Neuronal stem cell (in vitro differentiated cells): ENCODE measurements at regions not wholly inside any gene's neighbourhood (a gene's known extent, or its start where the extent isn't known, plus 50 kb on each side); places are given as distances from the start of the nearest gene placed in this dataset.

ENCODE experiments used
- DNase-seq: peaks from one replicate; pipeline ENCODE4 v3.0.0-alpha.2; 2013; ENCODE audit warnings: low spot score
- H2AFZ ChIP-seq: one replicate; pipeline ENCODE4 v1.6.1; 2013; ENCODE audit warnings: mild to moderate bottlenecking, low read length, inconsistent platforms
- H2AK5ac ChIP-seq: 2 replicates; pipeline ENCODE4 v1.6.1; 2013; ENCODE audit warnings: low read depth, mild to moderate bottlenecking, inconsistent platforms, low read length, moderate library complexity, mixed read lengths
- H2BK120ac ChIP-seq: 2 replicates; pipeline ENCODE4 v1.6.1; 2013; ENCODE audit warnings: low read depth, mild to moderate bottlenecking, inconsistent platforms, low read length, moderate library complexity, mixed read lengths
- H2BK12ac ChIP-seq: one replicate; pipeline ENCODE4 v1.6.1; 2013; ENCODE audit warnings: low read length, inconsistent platforms
- H2BK15ac ChIP-seq: 2 replicates; pipeline ENCODE4 v1.6.1; 2013; ENCODE audit warnings: mild to moderate bottlenecking, low read length, inconsistent platforms, mixed read lengths
- H2BK5ac ChIP-seq: one replicate; pipeline ENCODE4 v1.6.1; 2013; ENCODE audit warnings: inconsistent platforms, mild to moderate bottlenecking, low read length, moderate library complexity
- H3K14ac ChIP-seq: one replicate; pipeline ENCODE4 v1.6.1; 2013; ENCODE audit warnings: low read length, inconsistent platforms
- H3K18ac ChIP-seq: 2 replicates; pipeline ENCODE4 v1.6.1; 2013; ENCODE audit warnings: low read length, inconsistent platforms
- H3K23ac ChIP-seq: 2 replicates; pipeline ENCODE4 v1.6.1; 2013; ENCODE audit warnings: low read depth, mild to moderate bottlenecking, mixed read lengths, low read length, inconsistent platforms; ENCODE audit not compliant: poor library complexity
- H3K27ac ChIP-seq: replicated peaks from 3 replicates; pipeline ENCODE4 v1.5.1; 2013; ENCODE audit warnings: low read length, inconsistent platforms
- H3K27me3 ChIP-seq, 3 experiments: 2 replicates each; pipeline ENCODE4 v1.6.1; 2013; ENCODE audit warnings: low read length in 3 of 3, mild to moderate bottlenecking in 2 of 3, inconsistent platforms in 1 of 3, low read depth in 1 of 3, mixed read lengths in 1 of 3, moderate library complexity in 1 of 3; ENCODE audit not compliant: control insufficient read depth in 3 of 3, insufficient read depth in 3 of 3
- H3K36me3 ChIP-seq, 2 donors: replicated peaks in 1 of 2; 2 replicates each; pipeline ENCODE4 v1.6.1; 2013; ENCODE audit warnings: low read length in 2 of 2; ENCODE audit not compliant: control insufficient read depth in 2 of 2, insufficient read depth in 2 of 2
- H3K4ac ChIP-seq: 2 replicates; pipeline ENCODE4 v1.6.1; 2013; ENCODE audit warnings: inconsistent platforms, mild to moderate bottlenecking, low read length, moderate library complexity
- H3K4me1 ChIP-seq, 2 donors: 1 replicate in 1 of 2; 2 replicates in 1 of 2; pipeline ENCODE4 v1.6.1; 2013; ENCODE audit warnings: low read length in 2 of 2, low read depth in 1 of 2; ENCODE audit not compliant: control insufficient read depth in 2 of 2, insufficient read depth in 1 of 2
- H3K4me2 ChIP-seq: one replicate; pipeline ENCODE4 v1.6.1; 2013; ENCODE audit warnings: mild to moderate bottlenecking, low read length, inconsistent platforms; ENCODE audit not compliant: insufficient read depth, poor library complexity, severe bottlenecking
- H3K4me3 ChIP-seq, 2 donors: 2 replicates each; pipeline ENCODE4 v1.5.1; 2013; ENCODE audit warnings: low read length in 2 of 2, mild to moderate bottlenecking in 2 of 2, inconsistent platforms in 1 of 2, moderate library complexity in 1 of 2
- H3K79me1 ChIP-seq: one replicate; pipeline ENCODE4 v1.6.1; 2013; ENCODE audit warnings: low read depth, mild to moderate bottlenecking, inconsistent platforms, low read length, moderate library complexity
- H3K9ac ChIP-seq: one replicate; pipeline ENCODE4 v1.6.1; 2013; ENCODE audit warnings: mild to moderate bottlenecking, low read depth, low read length, inconsistent platforms; ENCODE audit not compliant: poor library complexity
- H3K9me3 ChIP-seq, 2 donors: replicated peaks in 1 of 2; 2 replicates each; pipeline versions ENCODE3 to v1.6.1; 2013; ENCODE audit warnings: low read length in 2 of 2, mild to moderate bottlenecking in 2 of 2, inconsistent platforms in 1 of 2, low read depth in 1 of 2, mixed read lengths in 1 of 2, moderate library complexity in 1 of 2; ENCODE audit not compliant: control insufficient read depth in 2 of 2, insufficient read depth in 1 of 2
- H4K8ac ChIP-seq: one replicate; pipeline ENCODE4 v1.6.1; 2013; ENCODE audit warnings: low read depth, mild to moderate bottlenecking, inconsistent platforms, low read length, moderate library complexity
- H4K91ac ChIP-seq: one replicate; pipeline ENCODE4 v1.6.1; 2013; ENCODE audit warnings: low read length, low read depth, mild to moderate bottlenecking, inconsistent platforms; ENCODE audit not compliant: poor library complexity
- WGBS, 2 donors: extraction: QIAGEN DNeasy Blood & Tissue Kit; methylation state at CpG; one replicate each; pipeline ENCODE4 v1.1.7; 2013; ENCODE audit warnings: missing lambda C conversion rate in 2 of 2, mixed read lengths in 1 of 2; ENCODE audit not compliant: insufficient read length in 2 of 2, insufficient replicate concordance in 1 of 2; ENCODE audit errors: extremely low coverage in 2 of 2; 5-methylcytosine and 5-hydroxymethylcytosine counted together

DNA sequence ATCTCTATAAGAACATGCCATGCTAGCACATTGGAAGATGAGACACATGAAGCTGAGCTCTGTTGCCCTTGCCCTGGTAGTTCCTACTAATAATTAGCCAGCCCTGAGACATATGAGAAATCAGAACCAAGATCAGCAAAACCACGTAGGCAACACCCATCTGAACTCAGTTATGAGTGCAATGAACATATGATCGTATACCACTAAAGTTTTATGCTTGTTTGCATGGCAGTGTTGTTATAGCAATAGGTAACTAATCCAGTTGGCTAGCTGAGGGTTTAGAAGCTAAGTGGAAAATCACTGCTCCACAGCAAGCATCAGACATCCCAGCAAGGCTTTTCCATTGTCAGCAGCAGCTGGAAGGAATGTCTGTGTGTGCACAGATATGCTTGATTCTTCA, 180.7 kb downstream of the BTBD3 start:
- no peaks in the 10 kb centered on the region for H3K36me3 ChIP-seq
- no peak overlapping the region for H4K8ac ChIP-seq
- H3K14ac ChIP-seq = no peak overlapping the region
- H2AFZ ChIP-seq = no peak overlapping the region
- H3K9ac ChIP-seq = no peak overlapping the region
- H2BK5ac ChIP-seq = no peak overlapping the region
- no peak overlapping the region for H2BK12ac ChIP-seq
- no peak overlapping the region for H3K4me2 ChIP-seq
- H2BK120ac ChIP-seq = no peak overlapping the region
- no peak overlapping the region for H3K4me3 ChIP-seq
- no peaks in the 10 kb centered on the region for H3K27me3 ChIP-seq
- H4K91ac ChIP-seq = no peak overlapping the region
- no peak overlapping the region for H3K23ac ChIP-seq
- H2BK15ac ChIP-seq = no peak overlapping the region
- H3K4ac ChIP-seq = no peak overlapping the region
- no CpG with 5 or more reads among the region's 2 CpGs for WGBS, 2 donors
- H3K4me1 ChIP-seq = no peaks in the 10 kb centered on the region
- no peak overlapping the region for H3K18ac ChIP-seq
- no peaks in the 10 kb centered on the region for H3K79me1 ChIP-seq
- no peak overlapping the region for H3K27ac ChIP-seq
- H2AK5ac ChIP-seq = no peak overlapping the region
- DNase-seq = no peak
- no peaks in the 10 kb centered on the region for H3K9me3 ChIP-seq

DNA sequence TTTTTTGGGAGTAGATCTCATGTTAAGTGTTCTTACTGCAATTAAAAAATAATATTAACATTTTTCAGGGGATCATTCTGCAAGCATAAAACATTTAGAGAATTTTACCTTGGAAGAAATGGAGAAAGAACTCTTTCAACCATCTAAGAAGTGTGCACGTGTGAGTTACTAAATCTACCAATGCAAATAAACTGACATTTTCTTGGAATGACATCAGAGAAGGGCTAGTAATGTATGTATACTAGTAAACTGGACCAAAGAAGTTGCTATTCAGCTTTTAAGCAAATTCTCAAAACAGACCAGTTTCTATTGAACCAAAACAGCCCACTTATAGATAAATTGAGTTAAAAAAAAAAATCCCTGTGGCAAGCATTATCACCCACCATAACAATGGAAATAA, 191.2 kb downstream of the BTBD3 start:
- Histone ChIP-seq H2BK12ac (no peak overlapping the region), H3K4me2 (no peak overlapping the region), H3K4ac (no peak overlapping the region), H3K9me3 (no peaks in the 10 kb centered on the region), H2AFZ (no peak overlapping the region), H4K8ac (no peak overlapping the region), H3K23ac (no peak overlapping the region), H3K14ac (no peak overlapping the region), H3K27ac (no peak overlapping the region), H3K36me3 (no peaks in the 10 kb centered on the region), H3K4me3 (no peak overlapping the region), H3K9ac (no peak overlapping the region), H3K27me3 (no peaks in the 10 kb centered on the region), H3K79me1 (peaks cover 2% of the 10 kb centered on the region), H2BK120ac (no peak overlapping the region), H3K4me1 (no peaks in the 10 kb centered on the region), H4K91ac (no peak overlapping the region), H2BK5ac (no peak overlapping the region), H2BK15ac (no peak overlapping the region), H3K18ac (no peak overlapping the region), H2AK5ac (no peak overlapping the region)
- no peak for DNase-seq
- no CpG with 5 or more reads among the region's 1 CpG for WGBS, 2 donors

DNA sequence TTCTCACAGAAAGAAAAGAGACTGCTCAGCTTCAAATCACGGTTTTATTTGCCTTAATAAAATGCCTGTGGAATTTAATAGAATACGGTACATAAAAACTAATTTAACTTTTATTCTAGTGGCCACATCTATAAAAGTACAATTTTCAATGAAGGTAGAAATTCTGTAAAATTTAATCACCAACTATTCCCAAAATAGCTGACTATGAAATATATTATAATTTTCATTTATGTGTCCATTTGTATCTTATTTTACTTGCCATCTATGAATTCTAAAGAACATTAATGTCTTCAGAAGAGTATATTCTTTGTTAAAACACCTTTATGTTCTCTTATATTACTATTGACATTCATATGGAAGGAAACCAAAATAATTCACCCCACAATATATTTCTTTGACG, 192.6 kb downstream of the BTBD3 start:
- Histone ChIP-seq H2BK120ac (no peak overlapping the region), H3K4me1 (no peaks in the 10 kb centered on the region), H3K9ac (no peak overlapping the region), H3K4me2 (no peak overlapping the region), H3K4ac (no peak overlapping the region), H4K91ac (no peak overlapping the region), H2AFZ (no peak overlapping the region), H3K27me3 (no peaks in the 10 kb centered on the region), H3K23ac (no peak overlapping the region), H3K9me3 (no peaks in the 10 kb centered on the region), H3K36me3 (no peaks in the 10 kb centered on the region), H2AK5ac (no peak overlapping the region), H3K79me1 (peaks cover 2% of the 10 kb centered on the region), H3K27ac (no peak overlapping the region), H4K8ac (no peak overlapping the region), H2BK15ac (no peak overlapping the region), H3K18ac (no peak overlapping the region), H2BK12ac (no peak overlapping the region), H2BK5ac (no peak overlapping the region), H3K14ac (no peak overlapping the region), H3K4me3 (no peak overlapping the region)
- no CpG with 5 or more reads among the region's 3 CpGs for WGBS, 2 donors
- no peak for DNase-seq

DNA sequence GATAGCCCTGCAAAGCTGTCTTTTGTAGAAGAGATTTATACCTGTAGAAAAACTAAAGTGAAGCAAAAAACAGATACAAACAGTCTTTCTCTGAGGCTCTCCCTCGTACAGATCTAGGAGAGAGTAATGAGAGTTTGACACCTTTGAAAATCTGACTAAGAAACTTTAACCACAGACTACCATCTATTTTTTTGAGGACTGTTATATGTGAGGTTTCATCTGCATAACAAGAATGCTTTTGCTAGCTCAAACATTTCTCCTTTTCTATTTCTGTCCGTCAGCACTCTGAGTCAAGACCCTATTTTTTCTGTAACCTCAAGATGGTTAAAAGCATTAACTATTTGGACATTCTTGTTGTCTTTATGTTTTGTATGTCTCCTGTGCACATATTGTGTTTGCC, 193.0 kb downstream of the BTBD3 start:
- Histone ChIP-seq H3K18ac (no peak overlapping the region), H3K4ac (no peak overlapping the region), H3K23ac (no peak overlapping the region), H3K27ac (no peak overlapping the region), H2BK120ac (no peak overlapping the region), H2BK5ac (no peak overlapping the region), H3K4me3 (no peak overlapping the region), H4K91ac (no peak overlapping the region), H2AFZ (no peak overlapping the region), H3K79me1 (peaks cover 2% of the 10 kb centered on the region), H3K9ac (no peak overlapping the region), H2BK12ac (no peak overlapping the region), H3K36me3 (no peaks in the 10 kb centered on the region), H2BK15ac (no peak overlapping the region), H4K8ac (no peak overlapping the region), H2AK5ac (no peak overlapping the region), H3K9me3 (no peaks in the 10 kb centered on the region), H3K4me2 (no peak overlapping the region), H3K27me3 (no peaks in the 10 kb centered on the region), H3K14ac (no peak overlapping the region), H3K4me1 (no peaks in the 10 kb centered on the region)
- no peak for DNase-seq
- WGBS, 2 donors = no CpG with 5 or more reads among the region's 2 CpGs
